CD4-positive, alpha-beta T cell treated with Interleukin-4 for 4 hours (primary cell): ENCODE measurements at regions not wholly inside any gene's neighbourhood (a gene's known extent, or its start where the extent isn't known, plus 50 kb on each side); places are given as distances from the start of the nearest gene placed in this dataset.
"Not testable (repeated sequence)": the region's sequence is repeated elsewhere in the genome, so short reads cannot be mapped to it uniquely, and the experiment has no call there.

Source experiments
- DNase-seq: peaks from one replicate; pipeline ENCODE4 v3.0.0-alpha.2; 2020

- no peak for DNase-seq
These were observed 339.0 kb upstream of the KCNH7 start for GRCh38 chr2:163177592-163177991.

DNA sequence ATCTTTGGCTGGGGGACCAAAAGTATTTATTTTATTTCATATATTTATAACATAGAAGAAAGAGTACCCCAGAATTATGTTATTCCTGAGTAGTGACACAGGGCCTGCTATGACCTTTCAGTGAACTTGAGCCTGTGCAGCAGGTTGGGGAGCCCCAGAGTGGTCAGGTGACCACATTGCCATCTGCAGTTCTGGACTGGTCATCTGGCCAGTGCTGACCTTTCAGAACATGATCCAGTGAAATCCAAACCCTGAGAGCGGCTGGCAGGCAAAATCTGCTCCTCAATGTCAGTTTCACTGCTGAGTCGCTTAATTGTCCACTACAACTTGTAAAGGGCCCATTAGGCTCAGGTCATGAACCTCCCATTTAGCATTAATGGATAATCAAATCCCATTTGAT, 336.7 kb upstream of the KCNH7 start:
- no peak for DNase-seq

DNA sequence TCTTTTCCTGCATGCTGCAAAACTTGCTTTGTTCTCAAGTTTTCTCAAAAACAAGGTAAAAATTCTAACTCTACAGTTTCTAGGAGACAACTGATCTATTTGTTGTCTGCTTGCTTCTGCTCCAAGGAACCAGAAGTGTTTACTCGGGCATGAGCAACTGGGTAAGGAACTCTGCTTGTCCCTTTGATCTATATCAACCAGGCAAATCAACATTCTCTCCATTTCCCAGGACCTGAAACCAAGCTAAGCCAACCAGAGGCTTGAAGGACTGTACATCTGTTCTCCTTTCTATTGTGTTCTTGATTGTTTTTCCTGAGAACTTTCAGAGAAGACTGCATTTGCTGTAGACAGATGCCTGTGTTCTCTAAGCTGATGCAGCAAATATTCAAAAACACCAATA, 335.0 kb upstream of the KCNH7 start:
- DNase-seq = no peak

DNA sequence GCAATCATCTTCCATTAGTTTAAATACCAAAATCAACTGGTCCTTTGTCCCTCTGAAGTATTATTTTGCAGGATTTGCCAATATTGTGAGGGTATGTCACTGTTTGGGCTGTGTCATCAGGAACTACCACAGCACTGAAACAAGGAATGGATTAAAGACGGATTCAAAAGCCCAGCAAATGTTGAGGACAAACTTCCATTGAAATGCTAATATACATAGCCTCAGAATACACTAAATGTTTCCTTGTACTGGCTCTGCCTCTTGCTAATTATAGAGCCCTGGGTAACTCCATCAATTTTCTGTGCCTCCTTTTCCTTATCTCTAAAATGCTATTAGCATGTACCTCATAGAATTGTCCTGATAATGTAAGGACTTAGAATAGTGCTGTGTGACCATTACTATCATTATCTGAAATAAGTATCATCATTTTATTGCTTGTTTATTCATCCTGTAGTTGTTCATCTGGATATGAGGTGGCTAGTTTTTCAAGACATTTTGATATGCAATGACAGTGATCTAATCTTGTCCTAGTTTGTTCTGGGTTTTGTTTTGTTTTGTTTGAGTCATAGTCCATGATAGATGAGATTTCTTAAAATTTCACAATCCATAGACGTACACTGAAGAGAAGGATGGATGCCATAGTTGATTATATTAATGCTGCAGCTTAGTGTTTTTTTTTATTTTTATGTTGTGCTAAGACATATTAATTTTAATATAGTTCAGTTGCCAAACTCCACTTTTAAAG, 333.4 kb upstream of the KCNH7 start:
- no peak for DNase-seq

DNA sequence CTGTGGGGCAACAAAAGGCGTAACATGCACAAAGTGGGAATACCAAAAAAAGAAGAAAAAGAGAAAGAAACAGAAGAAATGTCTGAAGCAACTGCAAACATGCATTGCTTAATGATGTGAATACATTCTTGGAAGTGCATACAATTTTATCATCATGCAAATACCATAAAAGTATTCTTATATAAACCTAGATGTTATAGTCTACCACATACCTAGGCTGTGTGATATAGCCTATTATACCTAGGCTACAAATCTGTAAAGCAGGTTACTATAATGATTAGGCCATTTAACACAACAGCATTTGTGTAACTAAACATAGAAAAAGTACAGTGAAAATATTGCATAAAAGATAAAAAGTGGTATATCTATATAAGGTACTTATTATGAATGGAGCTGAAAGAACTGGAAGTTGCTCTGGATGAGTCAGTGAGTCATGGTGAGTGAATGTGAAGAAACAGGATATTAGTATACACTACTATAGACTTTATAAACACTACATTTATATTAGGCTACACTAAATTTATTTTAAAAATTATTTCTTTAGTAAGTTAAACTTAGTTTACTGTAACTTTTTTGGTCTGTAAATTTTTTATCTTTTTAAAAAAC, 319.4 kb upstream of the KCNH7 start:
- DNase-seq = no peak

DNA sequence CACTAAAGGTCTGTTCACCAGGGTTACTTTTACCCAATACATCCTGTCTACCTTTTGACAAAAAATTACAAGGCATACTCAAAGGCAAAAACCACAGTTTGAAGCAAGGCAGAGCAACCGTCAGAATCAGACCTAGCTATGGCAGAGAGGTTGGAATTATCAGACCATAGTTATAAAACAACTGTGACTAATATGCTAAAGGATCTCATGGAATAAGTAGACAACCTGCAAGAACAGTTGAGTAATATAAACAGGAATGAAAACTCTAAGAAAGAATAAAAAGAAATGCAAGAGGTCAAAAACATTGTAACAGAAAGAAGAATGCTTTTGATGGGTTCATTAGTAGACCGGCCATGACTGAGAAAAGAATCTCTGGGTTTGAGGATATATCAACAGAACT, 318.8 kb upstream of the KCNH7 start:
- DNase-seq = no peak

GRCh38 chr2:163155925-163156324, 317.4 kb upstream of the KCNH7 start:
- no peak for DNase-seq

- DNase-seq = no peak
These were observed 316.8 kb upstream of the KCNH7 start for GRCh38 chr2:163155279-163155883.

- DNase-seq = no peak
These were observed 304.1 kb upstream of the KCNH7 start for GRCh38 chr2:163142618-163143017.

GRCh38 chr2:163138947-163139346, 300.4 kb upstream of the KCNH7 start:
- DNase-seq = no peak

GRCh38 chr2:163135256-163135655, 296.7 kb upstream of the KCNH7 start:
- DNase-seq = no peak

GRCh38 chr2:163133602-163134001, 295.0 kb upstream of the KCNH7 start:
- DNase-seq = no peak

DNA sequence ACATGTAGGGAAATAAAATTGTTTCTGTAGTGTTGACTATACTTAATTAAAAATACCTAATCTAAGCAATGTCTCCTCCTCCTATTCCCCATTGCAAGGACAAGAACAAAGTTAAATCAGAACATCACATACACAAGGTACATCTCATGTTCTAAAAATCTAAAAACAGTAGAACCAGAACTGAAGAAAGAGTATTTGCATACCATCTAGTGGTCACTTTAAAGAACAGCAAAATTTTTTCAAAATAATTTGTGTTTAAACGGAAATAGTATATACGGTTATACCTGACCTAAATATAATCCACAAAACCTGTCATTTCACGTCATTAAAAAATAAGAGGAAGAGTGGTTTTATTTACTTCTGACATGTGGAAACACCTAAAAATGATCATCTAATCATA, 294.3 kb upstream of the KCNH7 start:
- DNase-seq = no peak

DNA sequence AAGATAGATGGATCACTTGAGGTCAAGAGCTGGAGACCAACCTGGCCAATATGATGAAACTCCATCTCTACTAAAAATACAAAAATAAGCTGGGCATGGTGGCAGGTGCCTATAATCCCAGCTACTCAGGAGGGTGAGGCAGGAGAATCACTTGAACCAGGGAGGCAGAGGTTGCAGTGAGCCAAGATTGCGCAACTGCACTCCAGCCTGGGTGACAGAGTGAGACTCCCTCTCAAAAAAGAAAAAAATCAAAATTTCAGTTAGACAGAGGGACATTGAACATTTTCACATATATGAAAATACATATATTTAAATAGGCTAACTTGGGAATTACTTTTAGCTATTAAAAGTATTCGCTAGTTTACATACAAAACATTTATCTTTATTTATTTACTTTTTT, 293.6 kb upstream of the KCNH7 start:
- not testable (repeated sequence) for DNase-seq

- no peak for DNase-seq
These were observed 285.0 kb upstream of the KCNH7 start for GRCh38 chr2:163123526-163123925.

GRCh38 chr2:163122257-163122656, 283.7 kb upstream of the KCNH7 start:
- DNase-seq = no peak

- no peak for DNase-seq
These were observed 282.9 kb upstream of the KCNH7 start for GRCh38 chr2:163121483-163121882.

DNA sequence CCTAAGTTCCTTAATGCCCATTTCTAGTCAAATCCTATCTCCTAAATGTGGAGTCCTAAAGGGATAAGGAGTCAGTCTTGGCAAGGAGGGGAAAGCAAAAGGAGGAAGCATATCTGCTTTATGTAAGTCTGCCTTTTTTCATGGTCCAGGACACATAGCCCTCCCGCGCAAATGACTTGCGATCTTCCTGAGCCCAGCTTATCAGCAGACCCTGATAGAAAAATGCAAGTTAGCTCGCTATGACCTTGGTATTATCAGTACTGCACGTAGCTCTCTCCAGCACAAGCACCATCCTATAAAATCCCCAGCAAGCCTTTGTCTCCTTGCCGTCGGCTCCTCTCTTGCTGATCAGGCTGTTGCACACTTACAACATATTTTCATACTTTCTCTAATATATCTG, 281.4 kb upstream of the KCNH7 start:
- DNase-seq = no peak

DNA sequence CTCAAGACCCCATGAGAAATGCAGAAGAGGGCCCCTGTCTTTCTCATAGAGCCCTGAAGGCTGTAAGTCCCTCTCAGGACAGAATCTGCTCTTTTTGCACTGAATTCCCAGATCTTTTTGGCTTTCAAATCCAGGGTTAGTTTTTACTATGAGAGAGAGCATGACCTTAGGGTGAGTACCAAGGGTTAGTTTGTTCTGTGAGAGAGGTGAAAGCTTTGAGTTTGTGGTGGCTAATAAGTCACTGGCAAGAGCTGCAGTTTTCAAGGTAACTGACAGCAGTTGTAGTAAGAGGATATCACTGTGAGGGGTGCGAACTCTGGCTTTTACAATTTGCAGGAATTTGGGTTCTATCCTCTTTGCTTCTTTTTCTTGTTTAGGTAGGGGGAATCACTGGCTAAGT, 248.4 kb upstream of the KCNH7 start:
- no peak for DNase-seq

DNA sequence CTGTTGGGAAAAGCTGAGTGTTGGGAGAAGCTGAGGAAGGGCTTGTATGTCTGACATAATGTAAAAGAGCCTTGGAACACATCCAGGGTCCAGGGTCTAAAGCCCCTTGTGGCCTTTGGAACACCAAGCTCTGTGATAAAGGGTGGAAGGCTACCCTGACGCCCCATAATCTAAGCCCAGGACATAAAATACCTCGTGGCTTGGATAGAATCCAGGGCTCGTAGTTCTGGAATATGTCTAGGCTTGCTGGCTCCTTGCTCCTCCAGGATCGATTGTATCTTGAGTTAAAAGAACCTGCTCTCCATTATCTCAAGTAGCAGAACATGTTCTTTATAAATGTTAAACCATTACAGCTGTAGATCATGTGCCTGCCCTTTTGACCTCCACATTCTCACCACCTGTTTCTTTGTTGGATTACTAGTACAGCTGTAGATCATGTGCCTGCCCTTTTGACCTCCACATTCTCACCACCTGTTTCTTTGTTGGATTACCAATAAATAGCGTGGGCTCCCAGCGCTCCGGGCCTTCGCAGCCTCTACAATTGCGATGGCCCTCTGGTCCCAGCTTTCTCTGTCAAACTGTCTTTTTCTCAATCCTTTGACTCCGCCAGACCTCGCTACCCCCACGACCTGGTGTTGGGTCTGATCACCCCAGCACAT, 246.9 kb upstream of the KCNH7 start:
- DNase-seq = not testable (repeated sequence)

GRCh38 chr2:163081754-163082153, 243.2 kb upstream of the KCNH7 start:
- DNase-seq = no peak

DNA sequence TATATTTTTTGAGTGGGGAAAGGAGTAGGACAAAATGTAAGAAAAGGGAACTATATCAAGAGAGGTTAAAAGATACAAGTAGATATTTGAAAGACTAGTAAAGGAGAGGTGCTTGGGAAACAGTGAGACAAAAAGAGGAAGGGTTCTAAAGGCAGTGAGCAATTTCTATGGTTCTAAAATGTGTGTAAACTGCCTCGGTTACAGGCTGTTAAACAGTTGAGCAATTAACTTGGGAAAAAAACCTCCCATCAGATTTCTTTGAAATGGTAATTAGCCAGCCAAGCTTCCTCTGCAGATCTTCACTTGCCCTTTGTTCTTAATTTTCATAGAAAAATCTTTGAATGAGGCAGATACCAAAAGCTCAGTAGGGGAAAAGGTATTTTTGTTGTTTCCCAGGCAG, 238.7 kb upstream of the KCNH7 start:
- no peak for DNase-seq

- no peak for DNase-seq
These were observed 227.5 kb upstream of the KCNH7 start for GRCh38 chr2:163066085-163066484.

- no peak for DNase-seq
These were observed 224.0 kb upstream of the KCNH7 start for GRCh38 chr2:163062524-163062923.
